HUES6 (cell line): ENCODE measurements at regions not wholly inside any gene's neighbourhood (a gene's known extent, or its start where the extent isn't known, plus 50 kb on each side); places are given as distances from the start of the nearest gene placed in this dataset.

Source experiments
- H3K27ac ChIP-seq: 2 replicates; pipeline ENCODE4 v1.7.0; 2013; ENCODE audit warnings: low read depth, mild to moderate bottlenecking, low read length, inconsistent platforms
- H3K27me3 ChIP-seq: 2 replicates; pipeline ENCODE4 v1.6.1; 2013; ENCODE audit warnings: low read length; ENCODE audit not compliant: control insufficient read depth, insufficient read depth
- H3K36me3 ChIP-seq: 2 replicates; pipeline ENCODE4 v1.6.1; 2013; ENCODE audit warnings: low read length; ENCODE audit not compliant: control insufficient read depth, insufficient read depth
- H3K4me1 ChIP-seq: 2 replicates; pipeline ENCODE4 v1.6.1; 2013; ENCODE audit warnings: low read length; ENCODE audit not compliant: control insufficient read depth, insufficient read depth
- H3K4me3 ChIP-seq: 2 replicates; pipeline ENCODE4 v1.5.1; 2013; ENCODE audit warnings: low read depth, low read length
- H3K9ac ChIP-seq: one replicate; pipeline ENCODE4 v1.6.1; 2013; ENCODE audit warnings: mild to moderate bottlenecking, low read length
- H3K9me3 ChIP-seq: 2 replicates; pipeline ENCODE4 v1.6.1; 2013; ENCODE audit warnings: low read depth, low read length; ENCODE audit not compliant: control insufficient read depth, insufficient read depth

DNA sequence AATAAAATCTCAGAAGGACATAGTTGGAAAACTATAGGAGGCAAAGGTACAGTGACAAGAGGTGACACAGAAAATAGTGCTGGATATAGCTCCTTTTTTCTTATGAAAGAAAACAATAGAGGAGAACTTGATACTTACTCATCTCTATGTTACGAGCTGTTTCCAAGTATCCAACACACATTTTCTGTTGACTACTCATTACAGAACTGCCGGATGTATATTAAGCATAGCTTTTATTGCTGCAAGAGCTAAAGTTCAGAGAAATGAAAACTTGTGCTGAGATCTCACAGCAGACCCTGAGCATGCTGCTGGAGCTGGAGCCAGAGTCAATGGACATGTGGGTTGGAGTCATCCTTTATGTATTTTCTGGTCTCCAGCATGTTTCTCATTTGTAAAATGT lies 210.0 kb upstream of the NT5C1B start:
- Histone ChIP-seq H3K36me3 (no peaks in the 10 kb centered on the region), H3K4me1 (no peaks in the 10 kb centered on the region), H3K9ac (no peak overlapping the region), H3K27ac (no peak overlapping the region), H3K27me3 (no peaks in the 10 kb centered on the region), H3K4me3 (no peak overlapping the region), H3K9me3 (no peaks in the 10 kb centered on the region)

DNA sequence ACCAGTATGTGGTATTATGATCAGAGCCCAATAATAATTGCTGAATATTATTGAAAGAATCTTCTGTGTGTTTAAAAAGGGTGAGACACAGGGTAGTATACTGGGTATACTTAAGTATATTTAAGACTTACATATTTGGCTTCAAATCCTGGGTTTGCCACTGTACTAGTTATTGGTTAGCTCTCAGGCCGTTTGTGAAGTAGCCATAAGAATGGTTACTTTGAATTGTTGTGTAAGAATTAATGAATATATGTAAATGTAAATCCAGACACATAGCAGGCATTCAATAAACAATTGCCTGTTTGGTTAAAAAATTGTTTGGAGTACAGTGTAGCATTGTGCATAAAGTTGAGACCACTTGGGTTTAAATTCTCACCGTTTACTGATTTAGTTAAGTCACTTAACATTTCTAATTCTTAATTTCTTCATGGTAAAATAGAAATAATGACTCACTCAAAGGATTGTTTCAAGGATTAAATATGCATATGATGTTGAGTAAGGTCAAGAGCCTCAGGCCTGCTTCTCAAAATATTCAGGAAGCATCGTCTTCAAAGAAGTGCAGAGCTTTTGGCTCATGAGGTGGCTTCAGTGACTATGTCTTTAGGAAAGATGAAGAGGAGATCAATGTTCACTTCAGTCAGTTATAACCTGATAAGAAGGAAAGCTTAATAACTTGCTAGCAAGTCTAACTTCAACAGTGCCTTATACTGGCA lies 207.9 kb upstream of the NT5C1B start:
- Histone ChIP-seq H3K9me3 (no peaks in the 10 kb centered on the region), H3K9ac (no peak overlapping the region), H3K27ac (no peak overlapping the region), H3K4me3 (no peak overlapping the region), H3K4me1 (no peaks in the 10 kb centered on the region), H3K36me3 (no peaks in the 10 kb centered on the region), H3K27me3 (no peaks in the 10 kb centered on the region)

DNA sequence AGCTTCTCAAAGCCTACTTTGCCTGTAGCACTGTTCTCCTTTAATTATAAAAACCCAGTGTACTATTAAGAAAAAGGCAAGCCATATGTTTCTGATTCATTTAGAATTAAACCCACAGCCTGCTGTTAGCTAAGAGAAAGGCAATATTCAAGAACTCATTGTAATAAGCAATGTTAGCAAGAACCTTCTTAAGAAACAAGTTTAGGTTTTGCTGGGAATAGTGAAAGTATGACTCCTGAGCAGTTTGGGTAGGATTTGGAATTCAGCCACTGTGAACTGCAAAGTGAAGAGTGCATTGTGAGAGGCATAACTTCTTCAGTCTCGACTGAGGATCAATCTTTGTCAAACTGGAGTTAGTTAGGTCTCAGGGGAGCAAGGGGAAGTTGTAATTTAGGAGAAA lies 206.5 kb upstream of the NT5C1B start:
- no peaks in the 10 kb centered on the region for H3K9me3 ChIP-seq
- no peak overlapping the region for H3K27ac ChIP-seq
- no peaks in the 10 kb centered on the region for H3K4me1 ChIP-seq
- H3K4me3 ChIP-seq = no peak overlapping the region
- no peaks in the 10 kb centered on the region for H3K36me3 ChIP-seq
- no peak overlapping the region for H3K9ac ChIP-seq
- no peaks in the 10 kb centered on the region for H3K27me3 ChIP-seq

DNA sequence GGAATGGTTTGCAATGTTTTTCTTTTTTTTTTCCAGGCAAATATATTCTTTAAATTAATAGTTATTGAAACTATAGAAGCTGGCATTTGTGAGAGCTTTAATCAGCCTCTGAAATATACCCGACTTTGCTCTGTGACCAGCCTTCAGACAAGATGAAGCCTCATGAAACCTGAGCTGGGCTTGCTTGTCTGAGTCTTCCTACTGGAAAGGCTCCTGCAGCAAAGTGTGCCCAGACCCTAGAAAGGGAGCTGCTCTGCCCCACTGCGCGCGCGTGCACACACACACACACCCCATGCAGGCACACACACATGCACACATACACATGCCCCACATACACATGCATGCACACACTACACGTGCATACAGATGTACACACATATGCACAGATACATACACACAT lies 203.3 kb upstream of the NT5C1B start:
- peaks cover 12% of the 10 kb centered on the region for H3K27me3 ChIP-seq
- H3K4me3 ChIP-seq = no peak overlapping the region
- no peak overlapping the region for H3K9ac ChIP-seq
- H3K4me1 ChIP-seq = no peaks in the 10 kb centered on the region
- H3K9me3 ChIP-seq = no peaks in the 10 kb centered on the region
- H3K27ac ChIP-seq = no peak overlapping the region
- H3K36me3 ChIP-seq = no peaks in the 10 kb centered on the region

DNA sequence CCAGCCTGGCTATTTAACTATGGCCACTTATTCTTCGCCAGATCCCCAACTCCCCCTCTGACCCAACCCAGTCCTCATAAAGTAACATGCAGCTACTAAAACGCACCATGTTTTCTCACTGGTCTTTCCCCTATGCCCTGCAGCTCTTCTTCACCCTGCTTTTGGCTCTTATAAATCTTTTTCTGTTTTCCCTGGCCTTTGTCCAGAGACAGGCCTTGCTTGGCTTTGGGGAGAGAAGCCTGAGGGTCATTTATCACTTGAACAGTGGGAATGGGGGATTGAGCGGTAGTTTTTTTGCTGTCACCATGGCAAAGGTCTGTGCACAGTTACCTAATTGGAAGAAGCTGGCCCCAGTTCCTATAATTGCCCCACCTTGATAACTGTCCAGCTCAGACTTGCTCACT lies 202.9 kb upstream of the NT5C1B start:
- Histone ChIP-seq H3K4me3 (no peak overlapping the region), H3K4me1 (no peaks in the 10 kb centered on the region), H3K27ac (no peak overlapping the region), H3K9ac (no peak overlapping the region), H3K9me3 (no peaks in the 10 kb centered on the region), H3K27me3 (peaks cover 12% of the 10 kb centered on the region), H3K36me3 (no peaks in the 10 kb centered on the region)

DNA sequence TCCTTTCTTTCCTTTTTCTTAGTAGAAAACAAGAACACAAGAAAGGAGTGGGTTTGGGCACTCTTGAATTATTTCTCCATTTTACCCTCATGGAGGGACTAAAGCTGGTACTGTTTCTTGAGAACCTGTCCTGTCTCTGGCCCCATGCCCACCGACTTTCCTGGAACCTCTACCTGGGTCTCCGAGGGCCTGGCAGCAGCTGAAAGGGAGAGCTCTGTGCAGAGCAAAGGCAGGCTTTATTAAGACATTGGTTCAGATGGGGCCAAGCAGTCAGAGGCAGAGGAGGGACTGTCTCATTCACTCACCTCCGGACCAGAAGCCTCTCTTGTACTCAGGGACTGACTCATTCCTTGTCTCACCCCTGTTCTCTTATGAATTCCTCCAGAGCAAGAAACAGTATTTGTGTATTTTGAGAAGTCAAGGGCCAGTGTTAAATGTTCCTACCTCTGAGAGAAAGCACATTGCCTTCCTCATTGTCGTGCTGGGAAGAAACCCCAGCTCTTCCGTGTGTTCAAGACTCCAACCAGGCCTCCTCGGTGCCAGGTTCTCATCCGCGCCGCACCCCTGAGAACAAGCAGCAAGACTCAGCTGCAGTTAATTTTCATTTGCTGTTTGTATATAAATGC lies 201.9 kb upstream of the NT5C1B start:
- no peaks in the 10 kb centered on the region for H3K9me3 ChIP-seq
- H3K27ac ChIP-seq = no peak overlapping the region
- H3K9ac ChIP-seq = no peak overlapping the region
- no peaks in the 10 kb centered on the region for H3K4me1 ChIP-seq
- no peaks in the 10 kb centered on the region for H3K36me3 ChIP-seq
- H3K4me3 ChIP-seq = no peak overlapping the region
- peaks cover 12% of the 10 kb centered on the region for H3K27me3 ChIP-seq

DNA sequence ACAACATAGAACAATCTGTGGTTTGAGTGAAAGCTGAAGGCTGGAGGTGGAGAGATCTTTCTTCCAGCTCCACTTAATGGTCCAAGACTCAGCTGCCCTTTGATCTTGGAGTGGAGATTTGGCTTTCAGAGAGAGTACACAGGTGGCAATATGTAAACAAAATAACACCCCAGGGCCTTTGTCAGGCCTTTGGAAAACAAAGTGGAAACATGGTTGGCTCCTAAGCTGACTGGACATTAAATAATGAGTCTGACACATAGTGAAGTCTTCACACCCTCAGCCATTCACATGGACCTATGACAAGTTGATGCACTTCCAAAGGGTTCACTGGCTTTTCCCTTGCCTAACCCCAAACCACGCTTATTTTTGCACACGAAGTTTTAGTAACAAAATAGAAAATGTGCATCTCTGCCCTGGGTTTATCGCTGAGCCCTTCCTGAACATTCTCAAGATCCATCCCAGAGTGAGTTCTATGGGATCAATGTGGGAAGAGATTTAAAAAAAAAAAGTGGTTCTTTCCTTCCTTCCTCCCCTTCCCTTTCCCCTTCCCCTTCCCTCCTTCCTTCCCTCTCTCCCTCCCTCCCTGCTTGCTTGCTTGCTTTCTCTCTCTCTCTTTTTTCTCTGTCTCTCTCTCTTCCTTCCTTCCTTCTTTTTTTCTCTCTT lies 201.3 kb upstream of the NT5C1B start:
- no peak overlapping the region for H3K27ac ChIP-seq
- no peaks in the 10 kb centered on the region for H3K36me3 ChIP-seq
- H3K4me3 ChIP-seq = no peak overlapping the region
- no peak overlapping the region for H3K9ac ChIP-seq
- H3K27me3 ChIP-seq = peaks cover 12% of the 10 kb centered on the region
- no peaks in the 10 kb centered on the region for H3K9me3 ChIP-seq
- no peaks in the 10 kb centered on the region for H3K4me1 ChIP-seq

GRCh38 chr2:18788592-18788991 lies 199.2 kb upstream of the NT5C1B start:
- no peak overlapping the region for H3K27ac ChIP-seq
- H3K9ac ChIP-seq = no peak overlapping the region
- peaks cover 18% of the 10 kb centered on the region for H3K27me3 ChIP-seq

DNA sequence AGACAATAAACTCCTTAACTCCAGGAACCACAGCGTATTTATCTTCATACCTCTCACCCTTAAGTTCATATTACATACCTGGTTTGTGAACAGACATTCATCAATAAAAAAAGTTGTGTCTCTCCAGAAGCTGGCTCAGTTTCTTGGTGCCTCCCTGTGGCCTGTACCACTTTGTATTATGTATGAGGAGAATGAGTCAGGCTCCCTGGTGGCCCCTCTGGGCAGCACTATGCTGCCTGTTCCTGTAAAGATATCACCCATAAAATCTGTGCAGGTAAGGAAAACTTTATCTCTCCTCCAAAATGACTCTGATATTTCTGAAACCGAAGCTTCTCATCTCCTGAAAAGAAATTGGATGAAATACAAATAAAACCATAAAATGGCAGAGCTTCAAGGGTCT lies 198.4 kb upstream of the NT5C1B start:
- no peaks in the 10 kb centered on the region for H3K9me3 ChIP-seq
- H3K27ac ChIP-seq = no peak overlapping the region
- peaks cover 24% of the 10 kb centered on the region for H3K27me3 ChIP-seq
- H3K4me3 ChIP-seq = no peak overlapping the region
- H3K4me1 ChIP-seq = no peaks in the 10 kb centered on the region
- H3K36me3 ChIP-seq = no peaks in the 10 kb centered on the region
- no peak overlapping the region for H3K9ac ChIP-seq

More at GRCh38 chr2:18788592-18788991, 199.2 kb upstream of the NT5C1B start:
- Histone ChIP-seq H3K4me3 (no peak overlapping the region), H3K9me3 (no peaks in the 10 kb centered on the region), H3K4me1 (no peaks in the 10 kb centered on the region), H3K36me3 (no peaks in the 10 kb centered on the region)

DNA sequence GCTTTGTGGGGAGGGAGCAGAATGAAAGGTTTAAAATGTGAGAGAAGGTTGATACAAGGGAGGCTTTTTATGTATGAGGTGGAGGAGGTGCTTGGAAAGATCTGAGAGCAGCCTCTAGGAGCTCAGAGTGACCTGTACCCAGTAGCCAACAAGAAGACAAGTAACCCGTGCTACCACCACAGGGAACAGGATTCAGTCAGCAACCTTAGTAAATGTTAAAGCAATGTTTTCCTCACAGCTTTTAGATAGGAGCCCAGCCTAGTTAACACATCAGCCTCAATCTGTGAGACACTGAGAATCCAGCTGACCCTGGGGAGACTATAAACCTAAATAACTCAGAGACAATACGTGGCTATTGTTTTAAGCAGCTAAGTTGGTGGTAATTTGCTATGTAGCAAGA lies 194.9 kb upstream of the NT5C1B start:
- Histone ChIP-seq H3K9me3 (no peaks in the 10 kb centered on the region), H3K4me3 (no peak overlapping the region), H3K9ac (no peak overlapping the region), H3K4me1 (no peaks in the 10 kb centered on the region), H3K27ac (no peak overlapping the region), H3K36me3 (no peaks in the 10 kb centered on the region), H3K27me3 (peaks cover 49% of the 10 kb centered on the region)

DNA sequence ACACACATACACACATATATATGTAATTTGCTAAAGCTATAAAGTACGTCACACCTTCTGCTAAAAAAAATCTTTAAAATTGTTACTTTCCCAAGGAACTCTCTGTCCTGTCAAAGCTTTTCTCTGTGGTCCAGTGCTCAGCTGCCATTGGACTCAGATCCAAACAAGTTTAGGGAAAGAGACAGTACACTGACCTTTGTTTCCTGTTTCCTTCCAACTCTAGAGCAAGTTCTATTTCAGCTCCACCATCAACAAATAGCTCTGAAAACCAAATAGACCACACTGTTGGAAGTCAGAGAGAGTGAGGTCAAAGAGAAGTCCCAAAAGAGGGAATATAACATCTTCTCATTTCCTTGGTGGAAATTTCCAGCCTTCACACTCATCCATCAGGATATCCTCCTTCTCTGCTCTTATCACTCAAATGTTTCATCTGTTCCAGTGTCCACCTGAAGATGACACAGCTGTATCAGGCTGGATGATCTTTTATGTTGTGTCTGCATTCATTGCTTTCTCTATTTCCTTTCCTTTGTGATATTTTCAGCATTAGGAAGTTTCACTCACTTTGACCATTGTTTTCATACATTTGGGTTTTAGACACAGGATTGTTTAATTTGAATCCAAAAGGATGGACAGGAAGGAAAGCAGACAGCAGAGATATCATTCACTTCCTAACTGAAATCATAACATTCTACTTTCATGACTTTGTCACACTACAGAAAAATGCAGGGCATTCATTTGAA lies 192.3 kb upstream of the NT5C1B start:
- Histone ChIP-seq H3K36me3 (no peaks in the 10 kb centered on the region), H3K4me3 (no peak overlapping the region), H3K27me3 (peaks cover 71% of the 10 kb centered on the region), H3K9me3 (no peaks in the 10 kb centered on the region), H3K4me1 (no peaks in the 10 kb centered on the region), H3K27ac (no peak overlapping the region), H3K9ac (no peak overlapping the region)
